ENCODE measurements at regions not wholly inside any gene's neighbourhood (a gene's known extent, or its start where the extent isn't known, plus 50 kb on each side); places are given as distances from the start of the nearest gene placed in this dataset.

DNA sequence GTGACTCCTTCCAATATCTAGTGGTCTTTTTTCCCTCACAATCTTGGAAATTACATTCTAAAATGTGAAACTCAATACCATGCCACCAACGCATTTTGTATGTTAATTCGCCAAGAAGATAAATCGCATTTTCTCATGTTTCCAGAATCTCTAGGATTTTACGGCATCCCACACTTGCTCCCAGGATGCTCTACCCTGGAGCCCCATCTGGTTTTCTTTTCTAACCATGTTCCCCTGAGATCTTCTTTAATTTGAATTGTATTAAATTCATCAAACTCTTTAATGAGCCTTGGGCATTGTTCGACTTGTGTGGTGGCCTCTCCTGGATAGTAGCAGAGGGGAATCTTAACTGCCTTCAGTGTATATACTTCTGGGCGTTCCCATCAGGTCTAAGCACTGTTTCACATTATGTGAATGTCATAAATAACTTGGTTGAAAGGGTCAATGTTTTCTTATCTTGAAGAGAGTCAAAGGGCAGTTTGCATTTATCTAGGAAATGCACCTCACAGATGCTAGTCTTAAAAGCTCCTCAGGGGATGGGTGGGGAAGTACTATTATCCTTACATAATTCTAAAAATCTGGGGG, 169.1 kb upstream of the MEOX2 start:
- TF ChIP-seq, protein P1, sequence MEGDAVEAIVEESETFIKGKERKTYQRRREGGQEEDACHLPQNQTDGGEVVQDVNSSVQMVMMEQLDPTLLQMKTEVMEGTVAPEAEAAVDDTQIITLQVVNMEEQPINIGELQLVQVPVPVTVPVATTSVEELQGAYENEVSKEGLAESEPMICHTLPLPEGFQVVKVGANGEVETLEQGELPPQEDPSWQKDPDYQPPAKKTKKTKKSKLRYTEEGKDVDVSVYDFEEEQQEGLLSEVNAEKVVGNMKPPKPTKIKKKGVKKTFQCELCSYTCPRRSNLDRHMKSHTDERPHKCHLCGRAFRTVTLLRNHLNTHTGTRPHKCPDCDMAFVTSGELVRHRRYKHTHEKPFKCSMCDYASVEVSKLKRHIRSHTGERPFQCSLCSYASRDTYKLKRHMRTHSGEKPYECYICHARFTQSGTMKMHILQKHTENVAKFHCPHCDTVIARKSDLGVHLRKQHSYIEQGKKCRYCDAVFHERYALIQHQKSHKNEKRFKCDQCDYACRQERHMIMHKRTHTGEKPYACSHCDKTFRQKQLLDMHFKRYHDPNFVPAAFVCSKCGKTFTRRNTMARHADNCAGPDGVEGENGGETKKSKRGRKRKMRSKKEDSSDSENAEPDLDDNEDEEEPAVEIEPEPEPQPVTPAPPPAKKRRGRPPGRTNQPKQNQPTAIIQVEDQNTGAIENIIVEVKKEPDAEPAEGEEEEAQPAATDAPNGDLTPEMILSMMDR (IDR thresholded peaks at IDR 0.05): no peak
- TF ChIP-seq POLR2AphosphoS5 (IDR thresholded peaks at IDR 0.05; ENCODE audit: insufficient read depth in 1 of 2, low read depth in 1 of 2) (no peak), POLR2A (IDR thresholded peaks at IDR 0.05) (no peak)

Data from vagina (tissue), 2 donors.